Right hindlimb (tissue), 1 donor: ENCODE measurements at regions not wholly inside any gene's neighbourhood (a gene's known extent, or its start where the extent isn't known, plus 50 kb on each side); places are given as distances from the start of the nearest gene placed in this dataset.
A peak's percentile ranks its signal among the peaks of the same experiment; 100 is the strongest.
"Not testable (repeated sequence)": the region's sequence is repeated elsewhere in the genome, so short reads cannot be mapped to it uniquely, and the experiment has no call there.

Experiments used
- DNase-seq: peaks from one replicate; pipeline ENCODE4 v3.0.0-alpha.2; 2018

- DNase-seq, result no peak
These were observed 209.8 kb downstream of the GJA1 start for GRCh38 chr6:121645100-121645745.

- no peak for DNase-seq
These were observed 212.5 kb downstream of the GJA1 start for GRCh38 chr6:121647905-121648304.

- DNase-seq, result no peak
These were observed 214.5 kb downstream of the GJA1 start for GRCh38 chr6:121649951-121650350.

GRCh38 chr6:121651420-121651819 lies 216.0 kb downstream of the GJA1 start:
- no peak for DNase-seq

- DNase-seq, result no peak
These were observed 216.8 kb downstream of the GJA1 start for GRCh38 chr6:121652223-121652622.

GRCh38 chr6:121652726-121653623 lies 217.5 kb downstream of the GJA1 start:
- no peak for DNase-seq

GRCh38 chr6:121653624-121654008 lies 218.2 kb downstream of the GJA1 start:
- no peak for DNase-seq

GRCh38 chr6:121657972-121658371 lies 222.5 kb downstream of the GJA1 start:
- no peak for DNase-seq

GRCh38 chr6:121660277-121660676 lies 224.8 kb downstream of the GJA1 start:
- DNase-seq, result no peak

- no peak for DNase-seq
These were observed 227.9 kb downstream of the GJA1 start for GRCh38 chr6:121663292-121663810.

GRCh38 chr6:121664158-121664557 lies 228.7 kb downstream of the GJA1 start:
- DNase-seq, result no peak

GRCh38 chr6:121666814-121667213 lies 231.4 kb downstream of the GJA1 start:
- no peak for DNase-seq

GRCh38 chr6:121668259-121668658 lies 232.8 kb downstream of the GJA1 start:
- no peak for DNase-seq

GRCh38 chr6:121670511-121670910 lies 235.1 kb downstream of the GJA1 start:
- no peak for DNase-seq

GRCh38 chr6:121677571-121677970 lies 242.1 kb downstream of the GJA1 start:
- no peak for DNase-seq

GRCh38 chr6:121678245-121678644 lies 242.8 kb downstream of the GJA1 start:
- DNase-seq, result no peak

GRCh38 chr6:121680058-121680457 lies 244.6 kb downstream of the GJA1 start:
- DNase-seq, result no peak

- no peak for DNase-seq
These were observed 247.2 kb downstream of the GJA1 start for GRCh38 chr6:121682666-121683065.

GRCh38 chr6:121685806-121686205 lies 250.4 kb downstream of the GJA1 start:
- not testable (repeated sequence) for DNase-seq

- DNase-seq, result no peak
These were observed 251.2 kb downstream of the GJA1 start for GRCh38 chr6:121686611-121687023.

GRCh38 chr6:121688974-121689373 lies 253.5 kb downstream of the GJA1 start:
- no peak for DNase-seq

- no peak for DNase-seq
These were observed 255.7 kb downstream of the GJA1 start for GRCh38 chr6:121691126-121691551.

GRCh38 chr6:121694389-121694788 lies 258.9 kb downstream of the GJA1 start:
- DNase-seq, result no peak

GRCh38 chr6:121694801-121695251 lies 259.4 kb downstream of the GJA1 start:
- peak; percentile 53 for DNase-seq
